HK-2 (cell line): ENCODE measurements at regions not wholly inside any gene's neighbourhood (a gene's known extent, or its start where the extent isn't known, plus 50 kb on each side); places are given as distances from the start of the nearest gene placed in this dataset.

Source experiments
- DNase-seq: peaks from one replicate; pipeline ENCODE4 v3.0.0-alpha.2; 2018; ENCODE audit not compliant: unreplicated experiment

- DNase-seq, result no peak
Observed at GRCh38 chr5:152270096-152270495, 135.0 kb downstream of the NMUR2 start.

GRCh38 chr5:152269533-152269932 lies 135.5 kb downstream of the NMUR2 start:
- no peak for DNase-seq

- no peak for DNase-seq
Observed at GRCh38 chr5:152264645-152265254, 140.3 kb downstream of the NMUR2 start.

GRCh38 chr5:152262667-152263066 lies 142.4 kb downstream of the NMUR2 start:
- no peak for DNase-seq

GRCh38 chr5:152260940-152261339 lies 144.1 kb downstream of the NMUR2 start:
- no peak for DNase-seq

- DNase-seq, result no peak
Observed at GRCh38 chr5:152259702-152260101, 145.4 kb downstream of the NMUR2 start.

- DNase-seq, result no peak
Observed at GRCh38 chr5:152256580-152256979, 148.5 kb downstream of the NMUR2 start.

GRCh38 chr5:152255411-152255810 lies 149.7 kb downstream of the NMUR2 start:
- DNase-seq, result no peak

- DNase-seq, result no peak
Observed at GRCh38 chr5:152247850-152248385, 157.2 kb downstream of the NMUR2 start.

- peak; percentile 8 for DNase-seq
Observed at GRCh38 chr5:152246401-152246800, 158.7 kb downstream of the NMUR2 start.

GRCh38 chr5:152237531-152237930 lies 167.5 kb downstream of the NMUR2 start:
- DNase-seq, result no peak

GRCh38 chr5:152226191-152226590 lies 178.9 kb downstream of the NMUR2 start:
- DNase-seq, result no peak

GRCh38 chr5:152221721-152222629 lies 183.1 kb downstream of the NMUR2 start:
- no peak for DNase-seq

- no peak for DNase-seq
Observed at GRCh38 chr5:152218694-152219093, 186.4 kb downstream of the NMUR2 start.

- no peak for DNase-seq
Observed at GRCh38 chr5:152205804-152206203, 199.3 kb downstream of the NMUR2 start.

GRCh38 chr5:152202321-152202720 lies 202.8 kb downstream of the NMUR2 start:
- DNase-seq, result no peak

GRCh38 chr5:152193391-152194107 lies 211.5 kb downstream of the NMUR2 start:
- DNase-seq, result no peak

- DNase-seq, result no peak
Observed at GRCh38 chr5:152188251-152188650, 216.8 kb downstream of the NMUR2 start.

GRCh38 chr5:152187668-152188067 lies 217.4 kb downstream of the NMUR2 start:
- DNase-seq, result no peak

- DNase-seq, result no peak
Observed at GRCh38 chr5:152185547-152186245, 219.4 kb downstream of the NMUR2 start.

GRCh38 chr5:152184266-152184665 lies 220.8 kb downstream of the NMUR2 start:
- no peak for DNase-seq

GRCh38 chr5:152181461-152181860 lies 223.6 kb downstream of the NMUR2 start:
- no peak for DNase-seq
